ENCODE measurements at regions not wholly inside any gene's neighbourhood (a gene's known extent, or its start where the extent isn't known, plus 50 kb on each side); places are given as distances from the start of the nearest gene placed in this dataset.
A peak's percentile ranks its signal among the peaks of the same experiment; 100 is the strongest.

- 76 to 94% (median 86%) methylated on average over 38 to 39 of the region's 39 CpGs for WGBS, 4 donors
- DNase-seq (no peak), ATAC-seq (no peak)
- H3K4me3 ChIP-seq, result no peak overlapping the region
- TF ChIP-seq POLR2A (IDR thresholded peaks at IDR 0.05) (no peak), CTCF (IDR thresholded peaks at IDR 0.05) (no peak)
- H3K36me3 ChIP-seq, result no peaks in the 10 kb centered on the region
- intact Hi-C loops (cut with DNase I), result no loop called here
- no peak overlapping the region for H3K27ac ChIP-seq
- H3K9me3 ChIP-seq, result no peaks in the 10 kb centered on the region
- no peaks in the 10 kb centered on the region for H3K4me1 ChIP-seq
- peaks cover 0 to 12% (median 0%) of the 10 kb centered on the region in 9 donors for H3K27me3 ChIP-seq
Observed at GRCh38 chrX:112380541-112381278, 298.1 kb upstream of the TRPC5 start.

DNA sequence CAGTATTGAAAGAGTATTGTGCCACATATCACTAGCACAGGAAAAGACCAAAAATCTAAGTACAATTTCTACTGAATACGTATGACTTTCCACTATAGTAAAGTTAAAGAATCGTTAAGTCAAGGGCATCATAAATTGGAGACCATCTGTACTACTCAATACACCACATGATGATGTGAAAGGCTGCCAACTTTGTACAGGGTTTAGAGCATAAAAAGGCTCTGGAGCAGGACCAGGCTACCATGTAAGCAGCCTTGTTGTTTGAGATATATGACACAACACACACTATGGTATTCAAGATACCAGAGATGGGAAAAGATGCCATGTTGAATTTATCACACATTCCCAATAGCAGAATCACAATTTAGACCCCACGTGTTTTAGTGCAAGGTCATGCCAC is 294.9 kb upstream of the TRPC5 start:
- Histone ChIP-seq H3K9me3 (no peaks in the 10 kb centered on the region), H3K4me1 (no peaks in the 10 kb centered on the region), H3K4me3 (no peak overlapping the region), H3K36me3 (no peaks in the 10 kb centered on the region), H3K27me3 (peaks cover 0 to 22% (median 0%) of the 10 kb centered on the region in 9 donors), H3K27ac (no peak overlapping the region)
- ATAC-seq, result no peak
- 53 to 85% (median 72%) methylated on average over 3 of the region's 3 CpGs for WGBS, 4 donors
- no peak for TF ChIP-seq CTCF (IDR thresholded peaks at IDR 0.05)
- TF ChIP-seq POLR2A (IDR thresholded peaks at IDR 0.05), result no peak
- DNase-seq, result no peak
- intact Hi-C loops (cut with DNase I), result no loop called here

DNA sequence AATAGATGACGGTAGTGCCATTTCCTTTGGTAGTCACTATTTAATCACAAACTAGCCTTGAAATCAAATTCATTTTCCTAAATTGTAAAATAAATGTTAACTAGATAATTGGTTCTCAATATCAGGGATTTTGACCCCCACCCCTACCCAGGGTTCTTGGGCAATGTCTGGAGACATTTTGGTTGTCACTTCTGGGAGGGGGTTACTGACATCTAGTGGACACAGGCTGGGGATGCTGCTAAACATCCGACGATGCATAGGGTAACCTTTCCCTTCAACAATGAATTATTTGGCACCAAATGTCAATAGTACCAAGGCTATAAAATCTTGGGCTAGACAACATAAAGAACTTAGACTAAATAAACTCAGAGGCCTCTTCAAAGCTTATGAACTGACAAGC is 285.8 kb upstream of the TRPC5 start:
- H3K36me3 ChIP-seq, result no peaks in the 10 kb centered on the region
- TF ChIP-seq CTCF (IDR thresholded peaks at IDR 0.05) (peak in 3 of 12 donors; percentile 9 to 16 (median 13)), POLR2A (IDR thresholded peaks at IDR 0.05) (no peak)
- H3K27me3 ChIP-seq, result peaks cover 0 to 3% (median 0%) of the 10 kb centered on the region in 9 donors
- no peaks in the 10 kb centered on the region for H3K9me3 ChIP-seq
- intact Hi-C loops (cut with DNase I), result no loop called here
- H3K4me1 ChIP-seq, result no peaks in the 10 kb centered on the region
- DNase-seq (no peak), ATAC-seq (no peak)
- WGBS, 4 donors, result 25 to 43% (median 36%) methylated on average over 3 of the region's 3 CpGs
- no peak overlapping the region for H3K4me3 ChIP-seq
- H3K27ac ChIP-seq, result no peak overlapping the region

GRCh38 chrX:112367065-112367464 is 284.5 kb upstream of the TRPC5 start:
- Histone ChIP-seq H3K36me3 (no peaks in the 10 kb centered on the region), H3K27ac (no peak overlapping the region), H3K27me3 (peaks cover 0 to 3% (median 0%) of the 10 kb centered on the region in 9 donors), H3K4me1 (no peaks in the 10 kb centered on the region), H3K4me3 (no peak overlapping the region), H3K9me3 (no peaks in the 10 kb centered on the region)
- WGBS, 4 donors, result 85 to 94% (median 92%) methylated on average over 1 of the region's 1 CpG
- TF ChIP-seq POLR2A (IDR thresholded peaks at IDR 0.05) (no peak), CTCF (IDR thresholded peaks at IDR 0.05) (no peak)
- intact Hi-C loops (cut with DNase I), result no loop called here
- DNase-seq, result no peak
- no peak for ATAC-seq
